HEK293T (cell line): ENCODE measurements at regions not wholly inside any gene's neighbourhood (a gene's known extent, or its start where the extent isn't known, plus 50 kb on each side); places are given as distances from the start of the nearest gene placed in this dataset.

Experiments used
- ELF4 ChIP-seq: fragments of 450-650 bp; IDR thresholded peaks from 2 replicates; pipeline ENCODE4 v1.6.1; 2017; ENCODE audit warnings: antibody characterized with exemption
- FOXM1 ChIP-seq: fragments of 450-650 bp; IDR thresholded peaks from 2 replicates; pipeline ENCODE4 v1.6.1; 2017; ENCODE audit warnings: mild to moderate bottlenecking, borderline replicate concordance
- HDGF ChIP-seq: fragments of 450-650 bp; IDR thresholded peaks from 2 replicates; pipeline ENCODE4 v1.6.1; 2017; ENCODE audit warnings: antibody characterized with exemption, borderline replicate concordance
- L3MBTL2 ChIP-seq: fragments of 450-650 bp; conservative IDR thresholded peaks from 2 replicates; pipeline ENCODE4 v1.6.1; 2016; ENCODE audit warnings: mild to moderate bottlenecking
- LEF1 ChIP-seq: fragments of 450-650 bp; IDR thresholded peaks from 2 replicates; pipeline ENCODE4 v1.6.1; 2017; ENCODE audit warnings: mild to moderate bottlenecking, borderline replicate concordance
- SP1 ChIP-seq: fragments of 450-650 bp; IDR thresholded peaks from 2 replicates; pipeline ENCODE4 v1.6.1; 2017
- TARDBP ChIP-seq: fragments of 450-650 bp; IDR thresholded peaks from 2 replicates; pipeline ENCODE4 v1.6.1; 2016
- ZNF384 ChIP-seq: fragments of 450-650 bp; IDR thresholded peaks from 2 replicates; pipeline ENCODE4 v1.6.1; 2016

DNA sequence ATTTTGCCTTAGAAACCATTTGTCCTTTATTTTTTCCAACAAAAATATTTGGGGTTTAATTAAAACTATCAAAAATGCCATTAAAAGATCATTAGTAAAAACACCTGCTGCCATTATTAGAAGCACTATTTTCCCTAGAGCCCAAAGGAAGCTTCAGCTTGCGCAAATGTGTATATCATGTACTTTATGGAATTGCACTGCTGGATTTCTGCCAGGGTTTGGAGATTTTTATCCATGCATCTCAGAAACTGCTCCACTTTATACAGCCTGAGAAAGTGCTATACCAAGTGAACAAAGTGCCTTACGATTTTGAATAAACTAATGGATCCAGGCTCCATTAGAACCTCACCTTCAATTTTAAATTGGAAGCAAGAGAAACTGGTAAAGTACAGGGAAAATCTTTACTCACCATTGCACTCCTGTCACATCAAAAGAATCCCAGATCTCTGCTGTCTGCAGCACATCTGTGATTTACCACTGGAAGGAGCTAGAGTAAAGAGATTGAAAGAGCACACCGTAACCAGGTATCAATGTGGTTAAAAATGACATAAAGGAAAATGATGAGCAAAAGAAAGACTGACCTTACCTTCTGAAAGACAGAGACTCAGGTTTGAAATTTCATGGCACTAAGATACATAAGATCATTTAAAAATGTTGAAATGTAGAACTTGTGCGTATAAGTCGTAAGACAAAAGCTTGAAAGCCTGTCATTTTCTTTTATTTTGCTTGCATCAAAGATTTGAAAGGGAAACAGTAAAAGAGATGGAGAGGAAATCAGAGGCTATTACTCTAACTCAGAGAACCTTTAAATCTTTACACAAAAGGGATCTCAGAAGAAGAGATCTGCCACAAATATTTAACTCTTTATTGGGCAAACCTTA, 678.1 kb upstream of the GOT2 start:
- TF ChIP-seq HDGF (no peak), LEF1 (no peak), SP1 (no peak), L3MBTL2 (no peak), ZNF384 (no peak), TARDBP (no peak), ELF4 (no peak), FOXM1 (no peak)
